ENCODE measurements at regions not wholly inside any gene's neighbourhood (a gene's known extent, or its start where the extent isn't known, plus 50 kb on each side); places are given as distances from the start of the nearest gene placed in this dataset.

GRCh38 chr15:89017370-89018066 lies 70.7 kb upstream of the ABHD2 start (continued):
- no peak for TF ChIP-seq RXRA (IDR thresholded peaks at IDR 0.05; ENCODE audit: insufficient read depth, low read depth, low read length)
- TF ChIP-seq ASH2L (IDR thresholded peaks at IDR 0.05; ENCODE audit: low read length), result no peak
- TF ChIP-seq ZNF274 (IDR thresholded peaks at IDR 0.05; ENCODE audit: borderline replicate concordance, extremely low read depth, low read length), result no peak
- TF ChIP-seq MAFK (IDR thresholded peaks at IDR 0.05; ENCODE audit: low read depth, low read length), result no peak
- no peak for TF ChIP-seq CHD7 (IDR thresholded peaks at IDR 0.05; ENCODE audit: insufficient replicate concordance, low read length)
- TF ChIP-seq TBP (IDR thresholded peaks at IDR 0.05; ENCODE audit: low read depth, low read length), result no peak
- TF ChIP-seq JUN (IDR thresholded peaks at IDR 0.05; ENCODE audit: low read depth, low read length), result no peak
- TF ChIP-seq ATF3 (IDR thresholded peaks at IDR 0.05; ENCODE audit: insufficient read depth, low read depth, low read length), result no peak

All from H1 (cell line).